ENCODE measurements at regions not wholly inside any gene's neighbourhood (a gene's known extent, or its start where the extent isn't known, plus 50 kb on each side); places are given as distances from the start of the nearest gene placed in this dataset.
A peak's percentile ranks its signal among the peaks of the same experiment; 100 is the strongest.

- intact Hi-C loops (cut with micrococcal nuclease), result no loop called here
- no peak for ATAC-seq
- DNase-seq, result no peak
Observed at GRCh38 chr6:169907419-169908115, 156.1 kb downstream of the ERMARD start.

- no peak for DNase-seq
- intact Hi-C loops (cut with micrococcal nuclease), result no loop called here
- ATAC-seq, result peak; percentile 69
Observed at GRCh38 chr6:169906688-169907418, 155.4 kb downstream of the ERMARD start.

GRCh38 chr6:169906004-169906687 lies 154.7 kb downstream of the ERMARD start:
- peak; percentile 21 for ATAC-seq
- intact Hi-C loops (cut with micrococcal nuclease), result no loop called here
- DNase-seq, result no peak

GRCh38 chr6:169905041-169905807 lies 153.8 kb downstream of the ERMARD start:
- DNase-seq, result no peak
- peak; percentile 76 for ATAC-seq
- intact Hi-C loops (cut with micrococcal nuclease), result no loop called here

GRCh38 chr6:169904051-169904922 lies 152.9 kb downstream of the ERMARD start:
- intact Hi-C loops (cut with micrococcal nuclease), result no loop called here
- no peak for ATAC-seq
- DNase-seq, result no peak

GRCh38 chr6:169903122-169903521 lies 151.7 kb downstream of the ERMARD start:
- intact Hi-C loops (cut with micrococcal nuclease), result no loop called here
- ATAC-seq (no peak), DNase-seq (no peak)

GRCh38 chr6:169902604-169903003 lies 151.2 kb downstream of the ERMARD start:
- intact Hi-C loops (cut with micrococcal nuclease), result no loop called here
- no peak for ATAC-seq
- no peak for DNase-seq

- no peak for ATAC-seq
- intact Hi-C loops (cut with micrococcal nuclease), result no loop called here
- no peak for DNase-seq
Observed at GRCh38 chr6:169902070-169902469, 150.6 kb downstream of the ERMARD start.

GRCh38 chr6:169899481-169900145 lies 148.2 kb downstream of the ERMARD start:
- intact Hi-C loops (cut with micrococcal nuclease), result no loop called here
- ATAC-seq, result no peak
- no peak for DNase-seq

- peak; percentile 38 for ATAC-seq
- no peak for DNase-seq
- intact Hi-C loops (cut with micrococcal nuclease), result no loop called here
Observed at GRCh38 chr6:169898788-169899480, 147.5 kb downstream of the ERMARD start.

GRCh38 chr6:169897601-169898358 lies 146.4 kb downstream of the ERMARD start:
- intact Hi-C loops (cut with micrococcal nuclease), result no loop called here
- no peak for ATAC-seq
- no peak for DNase-seq

GRCh38 chr6:169896826-169897456 lies 145.5 kb downstream of the ERMARD start:
- ATAC-seq (no peak), DNase-seq (no peak)
- intact Hi-C loops (cut with micrococcal nuclease), result no loop called here

- ATAC-seq (no peak), DNase-seq (no peak)
- intact Hi-C loops (cut with micrococcal nuclease), result no loop called here
Observed at GRCh38 chr6:169895926-169896761, 144.7 kb downstream of the ERMARD start.

GRCh38 chr6:169895000-169895759 lies 143.8 kb downstream of the ERMARD start:
- DNase-seq (no peak), ATAC-seq (no peak)
- intact Hi-C loops (cut with micrococcal nuclease), result no loop called here
